ENCODE measurements at regions not wholly inside any gene's neighbourhood (a gene's known extent, or its start where the extent isn't known, plus 50 kb on each side); places are given as distances from the start of the nearest gene placed in this dataset.
A peak's percentile ranks its signal among the peaks of the same experiment; 100 is the strongest.
"Not testable (repeated sequence)": the region's sequence is repeated elsewhere in the genome, so short reads cannot be mapped to it uniquely, and the experiment has no call there.

GRCh38 chr10:61042533-61042932 lies 98.5 kb upstream of the RHOBTB1 start:
- no peak for DNase-seq (ENCODE audit: low spot score)

GRCh38 chr10:61040399-61041016 lies 96.5 kb upstream of the RHOBTB1 start:
- no peak for DNase-seq (ENCODE audit: low spot score)

GRCh38 chr10:61039868-61040267 lies 95.9 kb upstream of the RHOBTB1 start:
- no peak for DNase-seq (ENCODE audit: low spot score)

GRCh38 chr10:61037261-61037830 lies 93.4 kb upstream of the RHOBTB1 start:
- not testable (repeated sequence) for DNase-seq (ENCODE audit: low spot score)

GRCh38 chr10:61036148-61036547 lies 92.2 kb upstream of the RHOBTB1 start:
- DNase-seq (ENCODE audit: low spot score) = not testable (repeated sequence)

- no peak for DNase-seq (ENCODE audit: low spot score)
Observed at GRCh38 chr10:61031341-61031740, 87.4 kb upstream of the RHOBTB1 start.

GRCh38 chr10:61029411-61029810 lies 85.4 kb upstream of the RHOBTB1 start:
- DNase-seq (ENCODE audit: low spot score) = no peak

GRCh38 chr10:61028861-61029361 lies 84.9 kb upstream of the RHOBTB1 start:
- DNase-seq (ENCODE audit: low spot score) = peak; percentile 14

GRCh38 chr10:61024856-61025201 lies 80.8 kb upstream of the RHOBTB1 start:
- peak; percentile 24 for DNase-seq (ENCODE audit: low spot score)

- no peak for DNase-seq (ENCODE audit: low spot score)
Observed at GRCh38 chr10:61024151-61024855, 80.3 kb upstream of the RHOBTB1 start.

- DNase-seq (ENCODE audit: low spot score) = no peak
Observed at GRCh38 chr10:61023053-61023452, 79.1 kb upstream of the RHOBTB1 start.

GRCh38 chr10:61021926-61022325 lies 77.9 kb upstream of the RHOBTB1 start:
- DNase-seq (ENCODE audit: low spot score) = no peak

- DNase-seq (ENCODE audit: low spot score) = no peak
Observed at GRCh38 chr10:61020420-61021158, 76.6 kb upstream of the RHOBTB1 start.

- DNase-seq (ENCODE audit: low spot score) = no peak
Observed at GRCh38 chr10:61018146-61018545, 74.2 kb upstream of the RHOBTB1 start.

GRCh38 chr10:61016630-61017029 lies 72.6 kb upstream of the RHOBTB1 start:
- DNase-seq (ENCODE audit: low spot score) = no peak

GRCh38 chr10:61016007-61016406 lies 72.0 kb upstream of the RHOBTB1 start:
- no peak for DNase-seq (ENCODE audit: low spot score)

- DNase-seq (ENCODE audit: low spot score) = no peak
Observed at GRCh38 chr10:61010863-61011262, 66.9 kb upstream of the RHOBTB1 start.

GRCh38 chr10:61003069-61003468 lies 59.1 kb upstream of the RHOBTB1 start:
- DNase-seq (ENCODE audit: low spot score) = not testable (repeated sequence)

GRCh38 chr10:61001731-61002122 lies 57.7 kb upstream of the RHOBTB1 start:
- no peak for DNase-seq (ENCODE audit: low spot score)

GRCh38 chr10:61000769-61001730 lies 57.1 kb upstream of the RHOBTB1 start:
- peak; percentile 36 for DNase-seq (ENCODE audit: low spot score)

- DNase-seq (ENCODE audit: low spot score) = no peak
Observed at GRCh38 chr10:60998932-60999331, 54.9 kb upstream of the RHOBTB1 start.

- DNase-seq (ENCODE audit: low spot score) = no peak
Observed at GRCh38 chr10:60994128-60994527, 50.1 kb upstream of the RHOBTB1 start.
